Cardiac septum (tissue), 1 donor: ENCODE measurements at regions not wholly inside any gene's neighbourhood (a gene's known extent, or its start where the extent isn't known, plus 50 kb on each side); places are given as distances from the start of the nearest gene placed in this dataset.

Experiments used
- DNase-seq: peaks from one replicate; pipeline ENCODE4 v3.0.0-alpha.2; 2020; ENCODE audit warnings: low spot score
- intact Hi-C: fragments of 100-400 bp; cut with DNase I; formaldehyde crosslinking; loops from one replicate; pipeline ENCODE4 v1.14.0; 2022
- donor health status: DM: no; HTN: no; CAD: no.

DNA sequence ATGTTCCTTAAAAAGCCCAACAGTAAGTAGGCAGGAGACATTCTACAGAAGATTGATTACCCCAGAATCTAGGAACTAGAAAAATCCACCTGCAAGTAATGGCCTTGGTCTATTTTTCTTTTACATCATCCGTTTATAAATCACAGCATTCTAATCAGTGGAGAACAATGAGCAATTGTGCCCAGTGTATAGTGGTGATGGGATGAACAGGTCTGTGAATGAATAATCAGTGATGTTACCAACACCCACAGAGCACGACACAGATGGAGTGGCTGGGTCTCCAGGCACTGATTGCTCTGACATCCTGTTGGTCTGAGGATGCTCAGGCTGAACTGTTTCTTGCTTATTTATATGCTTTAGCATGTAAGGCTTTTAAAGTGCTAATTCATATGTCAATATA is 1251.2 kb upstream of the CDH8 start:
- intact Hi-C loops = loop anchor here (10.0 kb wide), 1 partner anchor 403 kb away; no protein-coding TSS in a partner anchor
- no peak for DNase-seq

DNA sequence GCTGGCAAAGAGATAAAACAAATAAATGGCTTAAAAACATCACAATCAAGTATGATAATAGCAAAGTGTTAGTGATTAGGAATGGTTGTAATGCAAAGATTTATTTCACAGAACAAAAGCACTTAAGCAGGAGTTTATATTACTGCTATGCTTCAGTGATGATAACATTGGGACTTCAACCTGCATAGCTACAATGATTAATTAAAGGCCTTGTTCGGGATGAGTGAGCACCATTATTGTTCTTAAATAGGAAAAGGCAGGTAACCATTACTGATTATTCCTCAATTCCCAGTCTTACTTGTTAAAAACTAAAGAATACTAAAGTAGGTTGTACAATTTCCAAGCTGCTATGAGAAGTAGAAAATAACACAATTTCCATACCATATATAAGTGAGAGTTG is 1247.5 kb upstream of the CDH8 start:
- no peak for DNase-seq
- intact Hi-C loops = loop anchor here (10.0 kb wide), 1 partner anchor 399 kb away; no protein-coding TSS in a partner anchor

- no peak for DNase-seq
- intact Hi-C loops = no loop called here
These were observed 1208.4 kb upstream of the CDH8 start for GRCh38 chr16:63244631-63245030.

DNA sequence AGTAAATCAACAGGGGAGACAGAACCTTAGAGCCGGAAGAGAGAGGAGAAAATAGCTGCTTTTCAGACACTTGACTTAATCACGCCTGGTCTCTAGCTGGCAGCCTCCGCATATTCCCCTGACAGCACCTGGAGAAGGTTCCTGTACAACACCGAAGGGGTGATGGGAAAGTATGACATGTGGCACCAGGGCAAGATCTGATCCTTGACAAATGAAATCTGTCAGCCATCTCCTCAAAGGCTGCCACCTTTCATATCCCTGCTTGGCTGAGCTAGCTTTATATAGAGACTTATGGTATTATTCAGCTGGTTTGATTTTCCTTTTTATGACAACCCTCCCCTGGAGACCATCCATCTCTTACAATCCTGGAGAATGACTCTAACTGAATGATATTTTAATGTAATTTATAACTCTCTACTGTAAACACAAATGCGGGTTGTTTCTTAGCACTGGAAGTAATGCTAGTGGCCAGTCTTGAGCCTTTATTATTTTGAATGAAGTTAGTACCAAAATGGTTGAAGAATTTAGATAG is 1205.3 kb upstream of the CDH8 start:
- DNase-seq = no peak
- intact Hi-C loops = no loop called here

GRCh38 chr16:63239065-63239570 is 1202.9 kb upstream of the CDH8 start:
- intact Hi-C loops = no loop called here
- DNase-seq = no peak

DNA sequence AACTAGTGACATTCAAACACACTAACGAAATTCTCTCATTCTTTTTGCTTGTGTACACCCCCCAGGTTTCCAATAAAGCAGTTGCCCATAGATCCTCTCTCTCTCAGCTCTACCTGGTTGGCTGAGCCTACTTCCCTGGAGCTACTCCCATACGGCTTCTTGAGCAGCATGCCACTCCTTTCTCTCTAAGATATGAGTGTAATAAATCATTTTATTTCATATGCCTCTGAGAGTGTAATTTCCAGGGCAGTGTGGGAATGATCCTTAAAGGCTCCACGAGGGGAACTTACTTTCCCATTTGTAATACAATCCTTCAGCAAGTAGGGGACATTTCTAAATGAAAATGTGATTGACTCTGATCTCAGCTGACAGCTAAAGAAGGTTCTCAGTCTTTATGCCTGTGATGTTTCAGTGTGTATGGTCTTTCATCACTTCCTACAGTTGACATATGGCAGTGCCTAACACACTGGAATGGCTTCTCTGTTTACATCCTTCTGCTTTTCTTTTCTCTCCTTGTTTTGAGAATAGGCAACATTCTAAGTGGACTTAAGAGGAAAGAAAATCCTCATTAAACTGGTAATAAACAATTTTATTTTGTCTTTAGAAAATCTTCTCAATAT is 1194.3 kb upstream of the CDH8 start:
- DNase-seq = no peak
- intact Hi-C loops = no loop called here

DNA sequence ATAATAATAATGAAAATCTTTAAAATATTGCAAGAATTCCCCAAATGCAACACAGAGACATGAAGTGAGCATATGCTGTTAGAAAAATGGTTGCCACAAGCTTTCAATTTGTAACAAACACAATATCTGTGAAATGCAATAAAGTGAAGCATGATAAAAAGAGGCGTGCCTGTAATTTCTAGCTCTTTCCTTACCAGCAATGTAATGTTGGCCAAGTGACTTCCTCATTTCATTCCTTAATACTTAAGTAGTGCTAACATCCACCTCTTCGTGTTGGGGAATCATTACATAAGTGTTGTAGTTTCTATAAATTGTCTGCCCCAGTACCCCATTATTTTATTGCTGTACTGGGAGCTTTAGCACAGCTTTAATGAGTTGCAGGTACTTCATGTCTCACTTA is 1192.0 kb upstream of the CDH8 start:
- intact Hi-C loops = no loop called here
- DNase-seq = no peak

DNA sequence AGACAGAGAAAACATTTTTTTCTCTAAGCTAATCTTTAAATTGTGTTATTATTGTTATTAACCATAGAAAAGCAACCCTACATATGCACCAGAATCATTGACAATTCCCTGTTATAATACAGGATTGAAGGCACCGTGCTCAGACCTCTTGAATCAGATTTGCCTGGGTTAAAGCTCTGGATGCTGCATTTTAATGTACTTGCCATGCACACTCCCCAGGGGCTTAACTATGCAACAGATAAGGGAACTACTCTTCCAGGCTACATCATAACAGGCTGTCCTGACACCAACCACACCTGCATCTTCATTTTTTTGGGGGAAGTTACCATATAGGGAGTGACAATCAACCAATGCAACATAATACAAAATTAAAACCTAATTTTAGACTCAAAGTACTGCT is 1187.6 kb upstream of the CDH8 start:
- DNase-seq = no peak
- intact Hi-C loops = no loop called here

- intact Hi-C loops = no loop called here
These were observed 1180.6 kb upstream of the CDH8 start for GRCh38 chr16:63216696-63217423.

GRCh38 chr16:63201851-63202250 is 1165.6 kb upstream of the CDH8 start:
- intact Hi-C loops = no loop called here
- no peak for DNase-seq

More at GRCh38 chr16:63216696-63217423, 1180.6 kb upstream of the CDH8 start:
- no peak for DNase-seq

DNA sequence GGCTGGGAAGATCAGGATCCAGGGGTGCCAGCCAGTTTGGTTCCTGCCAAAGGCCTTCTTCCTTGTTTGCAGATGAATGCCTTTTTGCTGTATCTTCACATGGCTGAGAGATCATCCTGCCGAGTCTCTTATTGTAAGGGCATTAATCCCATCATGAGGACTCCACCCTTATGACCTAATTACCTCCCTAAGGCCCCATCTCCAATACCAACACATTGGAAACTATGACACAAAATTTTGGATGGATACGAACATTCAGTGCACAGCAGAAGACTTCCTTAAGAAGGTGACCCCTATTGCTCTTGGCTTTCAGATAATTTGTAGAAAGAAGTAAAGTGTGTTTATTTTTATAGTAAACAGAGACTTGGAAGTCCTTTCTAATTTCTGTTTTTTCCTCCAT is 1164.7 kb upstream of the CDH8 start:
- no peak for DNase-seq
- intact Hi-C loops = no loop called here

DNA sequence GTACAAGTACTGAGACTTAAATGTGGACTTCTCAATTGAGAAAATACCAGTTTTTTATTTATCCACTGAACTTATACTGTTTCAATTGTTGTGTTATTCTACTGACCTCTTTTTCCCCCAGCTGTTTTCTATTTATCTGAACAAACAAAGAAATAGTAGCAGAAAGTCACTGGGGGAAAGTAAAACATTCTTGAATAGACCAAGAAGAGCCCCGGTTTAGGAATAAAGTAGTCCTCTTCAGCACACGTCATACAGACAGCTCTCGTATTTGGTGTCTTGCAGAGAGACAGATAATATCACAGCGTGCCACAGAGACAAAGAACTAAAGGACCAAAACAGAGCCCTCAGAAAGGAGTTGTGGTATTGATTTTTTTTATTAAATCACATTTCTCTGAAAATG is 1159.1 kb upstream of the CDH8 start:
- DNase-seq = no peak
- intact Hi-C loops = no loop called here

DNA sequence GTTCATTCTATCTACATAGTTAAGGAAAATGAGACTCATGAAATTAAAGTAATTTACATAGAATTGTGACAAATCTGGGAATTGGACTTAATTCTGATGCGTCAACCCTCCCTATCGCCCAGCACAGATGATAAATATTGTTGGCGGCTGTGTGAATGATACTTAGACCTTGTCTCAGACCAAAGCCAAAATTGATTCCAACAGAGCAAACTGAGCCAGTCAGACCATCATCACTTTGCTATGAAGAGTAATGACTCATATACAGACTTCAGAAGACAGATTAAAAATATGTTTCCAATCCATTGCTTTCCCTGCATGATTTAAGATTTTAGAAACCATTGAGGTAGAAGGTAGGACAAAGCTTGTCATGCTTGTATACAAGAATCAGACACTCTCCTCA is 1156.7 kb upstream of the CDH8 start:
- intact Hi-C loops = no loop called here
- DNase-seq = no peak

DNA sequence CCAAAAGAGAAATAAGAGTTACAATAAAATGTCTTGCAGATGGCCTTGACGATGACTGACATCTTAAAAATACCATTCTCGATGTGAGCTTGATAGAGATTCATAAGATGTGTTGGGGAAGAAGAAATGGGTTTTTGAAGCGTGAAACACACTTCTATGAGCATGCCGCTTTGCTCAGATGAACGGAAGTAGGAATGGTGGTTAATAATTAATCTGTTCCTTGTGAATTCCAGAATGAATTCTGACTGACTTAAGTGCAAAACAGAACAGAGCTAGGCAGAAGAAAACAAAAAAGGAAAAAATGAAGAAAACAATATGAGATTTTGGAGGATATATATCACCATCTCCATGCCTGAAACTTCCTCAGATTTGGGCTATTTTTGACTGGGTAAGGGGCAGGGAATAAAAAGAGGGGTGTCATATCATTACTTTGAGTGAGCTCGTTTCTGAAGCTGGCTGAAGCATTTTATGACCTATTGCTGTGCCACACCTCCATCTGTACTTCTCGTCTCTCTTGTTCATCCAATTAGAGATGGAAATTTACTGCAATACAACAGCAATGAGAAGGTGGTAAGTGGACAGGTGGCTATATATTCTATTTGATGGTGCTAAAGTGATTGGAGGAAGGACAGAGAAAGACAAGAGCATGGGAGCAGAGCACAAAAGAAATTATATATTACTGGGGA is 1152.0 kb upstream of the CDH8 start:
- DNase-seq = no peak
- intact Hi-C loops = no loop called here

GRCh38 chr16:63187638-63188037 is 1151.4 kb upstream of the CDH8 start:
- no peak for DNase-seq
- intact Hi-C loops = no loop called here

- intact Hi-C loops = no loop called here
- DNase-seq = no peak
These were observed 1149.1 kb upstream of the CDH8 start for GRCh38 chr16:63185235-63185780.

DNA sequence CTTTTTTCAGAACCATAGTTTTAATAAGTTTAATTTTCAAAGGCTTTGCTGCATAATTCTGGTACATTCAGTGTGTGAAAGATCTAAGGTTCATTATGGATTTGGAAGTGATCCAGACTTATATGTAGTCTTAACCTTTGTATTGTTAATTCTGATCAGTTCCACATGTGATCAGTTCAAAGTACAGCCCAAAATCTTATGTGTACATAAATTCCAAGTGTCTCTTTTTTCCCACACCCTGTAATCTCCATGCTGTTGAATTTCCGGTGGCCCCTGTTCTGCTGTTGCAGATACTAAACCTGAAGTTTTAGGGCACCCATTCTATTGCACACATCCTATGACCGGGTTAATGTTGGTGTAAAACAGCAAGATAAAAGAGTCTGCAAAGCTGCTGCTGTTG is 1147.5 kb upstream of the CDH8 start:
- no peak for DNase-seq
- intact Hi-C loops = no loop called here

- intact Hi-C loops = no loop called here
- DNase-seq = no peak
These were observed 1139.1 kb upstream of the CDH8 start for GRCh38 chr16:63175313-63175712.

DNA sequence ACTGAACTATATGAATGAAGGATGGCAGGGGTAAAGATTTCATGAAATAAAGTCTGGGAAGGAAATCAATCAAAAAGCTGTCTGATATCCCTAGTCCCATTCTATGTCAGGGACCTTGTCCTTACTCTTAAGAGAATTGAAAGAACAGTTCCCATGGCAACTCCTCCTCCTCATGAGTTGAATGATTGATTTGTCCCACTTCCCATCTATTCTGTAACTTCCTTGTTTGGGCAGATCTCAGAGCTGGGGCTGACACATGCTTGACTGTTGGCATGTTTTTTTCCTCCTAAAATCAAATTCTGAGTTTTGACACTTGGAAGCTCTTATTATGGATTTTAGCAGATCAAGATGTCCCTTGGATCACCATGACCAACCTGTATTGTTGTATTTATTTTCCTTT is 1138.6 kb upstream of the CDH8 start:
- intact Hi-C loops = no loop called here
- no peak for DNase-seq

GRCh38 chr16:63171545-63171944 is 1135.3 kb upstream of the CDH8 start:
- intact Hi-C loops = no loop called here
- no peak for DNase-seq
